OCI-LY7 (cell line): ENCODE measurements at regions not wholly inside any gene's neighbourhood (a gene's known extent, or its start where the extent isn't known, plus 50 kb on each side); places are given as distances from the start of the nearest gene placed in this dataset.

ENCODE experiments used
- CTCF ChIP-seq: fragments of 200-600 bp; sonication (generic); conservative IDR thresholded peaks from 2 replicates; pipeline ENCODE4 v1.5.1; 2014; ENCODE audit warnings: mild to moderate bottlenecking, antibody characterized with exemption, low read length, moderate library complexity, mixed read lengths
- EZH2phosphoT487 ChIP-seq: fragments of 200-600 bp; sonication (generic); IDR thresholded peaks from 2 replicates; pipeline ENCODE4 v1.6.1; 2018; ENCODE audit warnings: low read depth, borderline replicate concordance, mild to moderate bottlenecking, mixed run types, antibody characterized with exemption, low read length, moderate library complexity, mixed read lengths

- TF ChIP-seq CTCF: no peak
- no peak for TF ChIP-seq EZH2phosphoT487
Measured at GRCh38 chr22:49039625-49040024, 788.0 kb downstream of the BRD1 start.
